T-cell (primary cell): ENCODE measurements at regions not wholly inside any gene's neighbourhood (a gene's known extent, or its start where the extent isn't known, plus 50 kb on each side); places are given as distances from the start of the nearest gene placed in this dataset.

Experiments
- ATAC-seq, 4 experiments: fragments of 200-7000 bp in 3 of 4; fragments of 150-1000 bp in 1 of 4; cut with Tn5 transposase; replicated peaks in 1 of 4; 1 replicate in 3 of 4; 2 replicates in 1 of 4; pipeline ENCODE4 v1.10.0; 2021; ENCODE audit warnings: moderate library complexity in 3 of 4, mild to moderate bottlenecking in 2 of 4, moderate number of reproducible peaks in 1 of 4
- CTCF ChIA-PET, 2 donors: fragments of 300-600 bp; sonication (Branson Sonifier 250); formaldehyde crosslinking; loops; one replicate each; lab custom pipeline; 2022; ENCODE audit warnings: antibody characterized with exemption in 2 of 2; lab: Charles Lee
- POLR2A ChIA-PET, 2 donors: fragments of 300-600 bp; sonication (Branson Sonifier 250); formaldehyde crosslinking; loops; one replicate each; lab custom pipeline; 2022; ENCODE audit warnings: antibody characterized with exemption in 2 of 2; lab: Charles Lee
- DNase-seq, 35 experiments: peaks; one replicate each; pipeline versions ENCODE4 v3.0.0 to v3.0.0-alpha.2; 2013 to 2023
- H3K27ac ChIP-seq: one replicate; pipeline ENCODE4 v1.5.1; 2013; ENCODE audit warnings: low read length
- H3K27me3 ChIP-seq, 2 experiments: replicated peaks in 1 of 2; 1 replicate in 1 of 2; 2 replicates in 1 of 2; pipeline versions ENCODE4 v1.6.1 to v1.7.0; 2013; ENCODE audit warnings: low read length in 1 of 2, mixed read lengths in 1 of 2; ENCODE audit not compliant: control insufficient read depth in 2 of 2, insufficient read depth in 2 of 2; ENCODE audit errors: extremely low read depth in 1 of 2
- H3K36me3 ChIP-seq, 2 donors: 1 replicate in 1 of 2; 2 replicates in 1 of 2; pipeline versions ENCODE4 v1.6.1 to v1.7.0; 2013; ENCODE audit warnings: low read length in 1 of 2; ENCODE audit not compliant: control insufficient read depth in 2 of 2, insufficient read depth in 1 of 2; ENCODE audit errors: extremely low read depth in 1 of 2
- H3K4me1 ChIP-seq, 2 experiments: 1 replicate in 1 of 2; 2 replicates in 1 of 2; pipeline versions ENCODE4 v1.6.1 to v1.7.0; 2013; ENCODE audit warnings: low read length in 2 of 2, mixed read lengths in 1 of 2; ENCODE audit not compliant: insufficient read depth in 2 of 2, control insufficient read depth in 1 of 2; ENCODE audit errors: extremely low read depth in 1 of 2
- H3K4me3 ChIP-seq, 2 donors: 1 replicate in 1 of 2; 2 replicates in 1 of 2; pipeline versions ENCODE4 v1.5.1 to v1.7.0; 2013; ENCODE audit warnings: mild to moderate bottlenecking in 2 of 2, low read length in 1 of 2, moderate library complexity in 1 of 2; ENCODE audit not compliant: control insufficient read depth in 1 of 2; ENCODE audit errors: extremely low read depth in 1 of 2
- H3K9me3 ChIP-seq: 2 replicates; pipeline ENCODE4 v1.7.0; 2013
- H3K27ac Mint-ChIP-seq, 2 donors: one replicate each; pipeline ENCODE4 v1.8.0; 2020 to 2021; ENCODE audit warnings: mild to moderate bottlenecking in 2 of 2, mixed read lengths in 2 of 2
- H3K27me3 Mint-ChIP-seq, 2 donors: one replicate each; pipeline ENCODE4 v1.8.0; 2021 to 2022; ENCODE audit warnings: mixed read lengths in 2 of 2
- H3K36me3 Mint-ChIP-seq: one replicate; pipeline ENCODE4 v1.8.0; 2021; ENCODE audit warnings: mixed read lengths
- H3K4me1 Mint-ChIP-seq, 3 donors: one replicate each; pipeline ENCODE4 v1.8.0; 2020 to 2022; ENCODE audit warnings: mixed read lengths in 3 of 3, mild to moderate bottlenecking in 1 of 3
- H3K4me3 Mint-ChIP-seq, 3 donors: one replicate each; pipeline ENCODE4 v1.8.0; 2020 to 2022; ENCODE audit warnings: mild to moderate bottlenecking in 3 of 3, mixed read lengths in 3 of 3, moderate library complexity in 3 of 3
- H3K9me3 Mint-ChIP-seq, 3 donors: one replicate each; pipeline ENCODE4 v1.8.0; 2020 to 2022; ENCODE audit warnings: mixed read lengths in 3 of 3
- WGBS: methylation state at CpG from one replicate; pipeline ENCODE4 v1.1.5; 2013; ENCODE audit warnings: missing lambda C conversion rate; ENCODE audit not compliant: insufficient coverage; 5-methylcytosine and 5-hydroxymethylcytosine counted together

GRCh38 chr12:31226639-31227038 is 99.3 kb downstream of the SINHCAF start:
- no peaks in the 10 kb centered on the region for H3K36me3 ChIP-seq
- ATAC-seq (no peak), DNase-seq (no peak)
- ChIA-PET CTCF (no interaction called here), POLR2A (no interaction called here)
- Mint-ChIP-seq H3K36me3 (no peaks in the 10 kb centered on the region), H3K27me3 (peaks cover 0 to 2% of the 10 kb centered on the region in 2 donors), H3K4me3 (no peak overlapping the region), H3K9me3 (peaks cover 0 to 8% (median 0%) of the 10 kb centered on the region in 3 donors), H3K4me1 (no peaks in the 10 kb centered on the region), H3K27ac (no peak overlapping the region)
- H3K4me3 ChIP-seq = no peak overlapping the region
- H3K27ac ChIP-seq = no peak overlapping the region
- WGBS = 94% methylated on average over 2 of the region's 10 CpGs
- H3K27me3 ChIP-seq = peaks cover 0 to 13% of the 10 kb centered on the region in 2 experiments
- no peaks in the 10 kb centered on the region for H3K4me1 ChIP-seq
- no peaks in the 10 kb centered on the region for H3K9me3 ChIP-seq

GRCh38 chr12:31227401-31227981 is 98.5 kb downstream of the SINHCAF start:
- CTCF ChIA-PET = interaction anchor here in 1 of 2 donors (0.6 kb wide), 1 partner anchor 411 kb away, joined by 4 read pairs; no protein-coding TSS in a partner anchor
- POLR2A ChIA-PET = no interaction called here

DNA sequence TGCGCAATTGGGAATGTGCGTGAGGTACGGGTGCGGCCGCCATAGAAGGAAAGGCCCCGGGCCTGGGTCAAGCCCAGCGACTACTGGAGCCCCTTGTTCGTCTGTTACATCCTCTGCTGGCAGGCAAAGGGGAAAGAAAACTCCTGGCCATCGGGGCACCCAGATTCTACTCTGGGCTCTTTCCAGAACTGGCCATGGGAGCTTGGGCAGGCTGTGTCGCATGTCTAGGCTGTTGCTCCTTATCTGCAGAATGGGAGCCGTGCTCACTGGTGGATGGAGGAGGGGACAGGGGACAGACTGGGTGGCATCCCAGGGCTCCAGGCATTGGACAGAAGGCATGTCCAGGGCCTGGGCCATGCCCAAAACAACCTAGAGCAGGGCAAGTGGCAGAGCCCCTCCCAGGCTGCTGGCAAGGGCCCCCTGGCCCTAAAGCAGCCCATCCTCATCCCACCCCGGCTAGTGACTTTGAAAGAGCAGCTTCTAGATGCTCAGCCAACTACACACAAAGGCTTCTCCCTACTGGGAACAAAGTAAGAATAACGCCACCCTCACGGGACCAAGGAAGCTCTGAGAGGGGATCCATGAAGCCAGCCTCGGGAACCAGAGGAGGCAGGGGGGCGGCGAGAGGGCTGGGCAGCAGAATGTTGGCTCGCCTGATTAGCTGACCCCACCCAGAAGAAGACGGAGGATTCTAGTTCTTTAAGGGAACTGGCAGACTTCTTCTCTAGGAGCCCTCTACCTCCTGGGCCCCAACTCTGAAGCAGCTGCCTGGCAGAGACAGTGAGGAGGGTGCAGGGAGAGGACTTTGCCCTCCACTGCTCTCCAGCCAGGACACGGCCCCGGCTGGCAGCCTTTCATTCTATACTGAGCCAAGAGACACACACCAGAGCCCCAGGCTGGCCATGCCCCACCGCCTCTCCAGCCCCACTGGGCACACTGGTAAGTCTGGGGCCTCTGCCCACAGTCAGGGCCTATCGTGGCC is 96.8 kb downstream of the SINHCAF start:
- ATAC-seq (no peak), DNase-seq (no peak)
- Histone ChIP-seq H3K4me1 (no peaks in the 10 kb centered on the region), H3K36me3 (no peaks in the 10 kb centered on the region), H3K9me3 (no peaks in the 10 kb centered on the region), H3K27ac (no peak overlapping the region), H3K27me3 (peaks cover 0 to 20% of the 10 kb centered on the region in 2 experiments), H3K4me3 (no peak overlapping the region)
- no peaks in the 10 kb centered on the region for H3K36me3 Mint-ChIP-seq
- WGBS = 83% methylated on average over 18 of the region's 23 CpGs
- ChIA-PET POLR2A (no interaction called here), CTCF (no interaction called here)
- no peak overlapping the region for H3K4me3 Mint-ChIP-seq
- H3K27ac Mint-ChIP-seq = no peak overlapping the region
- H3K4me1 Mint-ChIP-seq = no peaks in the 10 kb centered on the region
- H3K27me3 Mint-ChIP-seq = peaks cover 0 to 11% of the 10 kb centered on the region in 2 donors
- H3K9me3 Mint-ChIP-seq = peaks cover 0 to 8% (median 0%) of the 10 kb centered on the region in 3 donors

More at GRCh38 chr12:31227401-31227981, 98.5 kb downstream of the SINHCAF start:
- H3K27me3 ChIP-seq = peaks cover 0 to 10% of the 10 kb centered on the region in 2 experiments
- H3K4me1 Mint-ChIP-seq = no peaks in the 10 kb centered on the region
- 78% methylated on average over 6 of the region's 12 CpGs for WGBS
- ATAC-seq (no peak), DNase-seq (no peak)
- H3K27me3 Mint-ChIP-seq = peaks cover 0 to 3% of the 10 kb centered on the region in 2 donors
- no peak overlapping the region for H3K4me3 ChIP-seq
- no peaks in the 10 kb centered on the region for H3K4me1 ChIP-seq
- no peaks in the 10 kb centered on the region for H3K36me3 Mint-ChIP-seq
- no peak overlapping the region for H3K27ac ChIP-seq
- H3K36me3 ChIP-seq = no peaks in the 10 kb centered on the region
- no peaks in the 10 kb centered on the region for H3K9me3 ChIP-seq
- no peak overlapping the region for H3K4me3 Mint-ChIP-seq
- H3K9me3 Mint-ChIP-seq = peaks cover 0 to 8% (median 0%) of the 10 kb centered on the region in 3 donors
- no peak overlapping the region for H3K27ac Mint-ChIP-seq

GRCh38 chr12:31230004-31230403 is 95.9 kb downstream of the SINHCAF start:
- WGBS = 70% methylated on average over 2 of the region's 5 CpGs
- ATAC-seq = no peak
- CTCF ChIA-PET = no interaction called here

More at GRCh38 chr12:31230004-31230403, 95.9 kb downstream of the SINHCAF start:
- no peaks in the 10 kb centered on the region for H3K36me3 ChIP-seq
- DNase-seq = no peak
- H3K27ac ChIP-seq = no peak overlapping the region
- no peak overlapping the region for H3K4me3 ChIP-seq
- no peak overlapping the region for H3K4me3 Mint-ChIP-seq
- peaks cover under 1 to 18% of the 10 kb centered on the region in 2 donors for H3K27me3 Mint-ChIP-seq
- no peaks in the 10 kb centered on the region for H3K4me1 Mint-ChIP-seq
- POLR2A ChIA-PET = no interaction called here
- no peak overlapping the region for H3K27ac Mint-ChIP-seq
- H3K9me3 Mint-ChIP-seq = peaks cover 0 to 8% (median 0%) of the 10 kb centered on the region in 3 donors
- no peaks in the 10 kb centered on the region for H3K36me3 Mint-ChIP-seq
- H3K9me3 ChIP-seq = no peaks in the 10 kb centered on the region
- H3K27me3 ChIP-seq = peaks cover 0 to 23% of the 10 kb centered on the region in 2 experiments
- H3K4me1 ChIP-seq = no peaks in the 10 kb centered on the region
